Activated naive CD8-positive, alpha-beta T cell treated with anti-CD3 and anti-CD28 coated beads for 36 hours (primary cell): ENCODE measurements at regions not wholly inside any gene's neighbourhood (a gene's known extent, or its start where the extent isn't known, plus 50 kb on each side); places are given as distances from the start of the nearest gene placed in this dataset.

Experiments used
- DNase-seq: peaks from one replicate; pipeline ENCODE4 v3.0.0; 2021
- H3K27ac Mint-ChIP-seq: one replicate; pipeline ENCODE4 v1.8.0; 2022; ENCODE audit warnings: mild to moderate bottlenecking, moderate library complexity, mixed read lengths
- H3K27me3 Mint-ChIP-seq: one replicate; pipeline ENCODE4 v1.8.0; 2022; ENCODE audit warnings: mild to moderate bottlenecking, mixed read lengths
- H3K36me3 Mint-ChIP-seq: one replicate; pipeline ENCODE4 v1.8.0; 2021; ENCODE audit warnings: mild to moderate bottlenecking, mixed read lengths
- H3K4me1 Mint-ChIP-seq: one replicate; pipeline ENCODE4 v1.8.0; 2021; ENCODE audit warnings: mixed read lengths
- H3K4me3 Mint-ChIP-seq: one replicate; pipeline ENCODE4 v1.8.0; 2022; ENCODE audit warnings: mild to moderate bottlenecking, moderate library complexity, mixed read lengths
- H3K9me3 Mint-ChIP-seq: one replicate; pipeline ENCODE4 v1.8.0; 2022; ENCODE audit warnings: mixed read lengths

GRCh38 chr2:122935506-122935905 is 1089.6 kb upstream of the CNTNAP5 start:
- Mint-ChIP-seq H3K27me3 (no peaks in the 10 kb centered on the region), H3K36me3 (no peaks in the 10 kb centered on the region), H3K27ac (no peak overlapping the region), H3K4me1 (no peaks in the 10 kb centered on the region), H3K9me3 (no peaks in the 10 kb centered on the region), H3K4me3 (no peak overlapping the region)
- DNase-seq = no peak

GRCh38 chr2:122939796-122940195 is 1085.3 kb upstream of the CNTNAP5 start:
- Mint-ChIP-seq H3K36me3 (no peaks in the 10 kb centered on the region), H3K9me3 (no peaks in the 10 kb centered on the region), H3K27ac (no peak overlapping the region)

GRCh38 chr2:122949523-122949922 is 1075.6 kb upstream of the CNTNAP5 start:
- no peaks in the 10 kb centered on the region for H3K4me1 Mint-ChIP-seq
- peaks cover 23% of the 10 kb centered on the region for H3K9me3 Mint-ChIP-seq
- H3K4me3 Mint-ChIP-seq = no peak overlapping the region
- H3K27ac Mint-ChIP-seq = no peak overlapping the region
- no peaks in the 10 kb centered on the region for H3K27me3 Mint-ChIP-seq
- no peak for DNase-seq
- no peaks in the 10 kb centered on the region for H3K36me3 Mint-ChIP-seq

More at GRCh38 chr2:122939796-122940195, 1085.3 kb upstream of the CNTNAP5 start:
- no peak for DNase-seq
- no peaks in the 10 kb centered on the region for H3K4me1 Mint-ChIP-seq
- no peaks in the 10 kb centered on the region for H3K27me3 Mint-ChIP-seq
- H3K4me3 Mint-ChIP-seq = no peak overlapping the region

DNA sequence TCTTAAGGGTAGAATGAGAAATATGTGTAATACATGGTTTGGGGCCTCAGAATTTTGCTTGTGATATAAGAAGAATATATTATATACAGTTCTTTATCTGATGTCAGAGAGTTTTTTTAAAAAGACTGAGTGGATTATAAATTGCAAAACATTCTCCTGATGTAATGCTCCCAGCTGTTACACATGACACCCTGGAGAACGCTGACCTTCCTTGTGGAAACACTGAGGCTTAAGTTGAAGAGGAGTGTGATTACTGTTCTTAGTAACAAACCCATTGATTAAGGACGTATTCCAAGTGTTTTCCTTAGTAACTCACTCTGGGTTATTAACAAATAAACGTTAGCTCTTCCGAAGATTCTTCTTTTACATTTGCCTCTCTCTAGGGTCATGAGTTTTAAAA is 1069.3 kb upstream of the CNTNAP5 start:
- no peak overlapping the region for H3K27ac Mint-ChIP-seq
- peaks cover 9% of the 10 kb centered on the region for H3K9me3 Mint-ChIP-seq
- H3K36me3 Mint-ChIP-seq = no peaks in the 10 kb centered on the region
- no peak overlapping the region for H3K4me3 Mint-ChIP-seq
- no peaks in the 10 kb centered on the region for H3K4me1 Mint-ChIP-seq
- H3K27me3 Mint-ChIP-seq = no peaks in the 10 kb centered on the region
- DNase-seq = no peak

- no peaks in the 10 kb centered on the region for H3K27me3 Mint-ChIP-seq
- DNase-seq = no peak
- H3K4me3 Mint-ChIP-seq = no peak overlapping the region
- no peaks in the 10 kb centered on the region for H3K4me1 Mint-ChIP-seq
- H3K27ac Mint-ChIP-seq = no peak overlapping the region
- peaks cover 3% of the 10 kb centered on the region for H3K9me3 Mint-ChIP-seq
- no peaks in the 10 kb centered on the region for H3K36me3 Mint-ChIP-seq
Observed at GRCh38 chr2:122960759-122961641, 1064.1 kb upstream of the CNTNAP5 start.

DNA sequence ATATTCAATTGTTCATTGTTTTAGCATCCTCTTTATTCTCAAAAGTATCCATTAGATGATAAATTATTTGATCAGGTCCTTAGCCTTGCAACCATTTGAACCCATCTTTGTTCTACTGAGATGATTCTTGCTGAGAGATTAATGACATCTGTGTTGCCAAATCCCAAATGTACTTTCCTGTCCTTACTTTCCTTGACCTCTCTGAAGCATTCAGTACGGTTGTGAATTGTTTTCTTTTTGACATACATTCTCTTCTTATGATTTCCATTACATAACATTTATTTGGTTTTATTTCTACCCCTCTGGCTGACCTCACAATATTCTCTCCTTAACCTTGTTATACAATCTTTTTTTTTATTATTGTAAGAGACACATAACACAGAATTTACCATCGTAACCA is 1058.6 kb upstream of the CNTNAP5 start:
- Mint-ChIP-seq H3K4me3 (no peak overlapping the region), H3K36me3 (no peaks in the 10 kb centered on the region), H3K9me3 (peaks cover 11% of the 10 kb centered on the region), H3K27me3 (no peaks in the 10 kb centered on the region), H3K27ac (no peak overlapping the region), H3K4me1 (no peaks in the 10 kb centered on the region)
- no peak for DNase-seq

- Mint-ChIP-seq H3K4me1 (no peaks in the 10 kb centered on the region), H3K27ac (no peak overlapping the region), H3K36me3 (no peaks in the 10 kb centered on the region), H3K9me3 (peaks cover 6% of the 10 kb centered on the region), H3K4me3 (no peak overlapping the region), H3K27me3 (no peaks in the 10 kb centered on the region)
- DNase-seq = no peak
Observed at GRCh38 chr2:122977580-122977979, 1047.5 kb upstream of the CNTNAP5 start.

DNA sequence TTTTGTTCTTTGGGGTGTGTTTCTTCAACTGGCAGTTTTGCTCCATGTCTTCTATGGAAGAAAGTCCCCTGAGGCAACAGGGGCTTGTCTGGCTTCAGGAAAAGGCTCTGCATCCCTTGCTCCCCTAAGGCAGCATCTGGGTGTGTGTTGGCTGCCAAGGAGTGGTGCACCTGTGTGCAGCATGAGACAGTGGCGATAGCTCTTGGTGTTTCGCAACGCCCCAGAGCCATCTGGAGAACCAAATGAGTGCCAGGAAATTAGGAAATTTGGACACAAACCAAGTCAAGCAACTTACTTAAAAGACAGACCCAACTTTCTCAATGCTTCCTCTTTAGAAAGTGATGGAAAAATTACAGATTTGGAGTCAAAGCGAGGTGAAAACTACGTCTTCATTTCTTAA is 1044.4 kb upstream of the CNTNAP5 start:
- Mint-ChIP-seq H3K27me3 (no peaks in the 10 kb centered on the region), H3K4me3 (no peak overlapping the region), H3K36me3 (no peaks in the 10 kb centered on the region), H3K27ac (no peak overlapping the region), H3K4me1 (no peaks in the 10 kb centered on the region), H3K9me3 (peaks cover 7% of the 10 kb centered on the region)
- DNase-seq = no peak

DNA sequence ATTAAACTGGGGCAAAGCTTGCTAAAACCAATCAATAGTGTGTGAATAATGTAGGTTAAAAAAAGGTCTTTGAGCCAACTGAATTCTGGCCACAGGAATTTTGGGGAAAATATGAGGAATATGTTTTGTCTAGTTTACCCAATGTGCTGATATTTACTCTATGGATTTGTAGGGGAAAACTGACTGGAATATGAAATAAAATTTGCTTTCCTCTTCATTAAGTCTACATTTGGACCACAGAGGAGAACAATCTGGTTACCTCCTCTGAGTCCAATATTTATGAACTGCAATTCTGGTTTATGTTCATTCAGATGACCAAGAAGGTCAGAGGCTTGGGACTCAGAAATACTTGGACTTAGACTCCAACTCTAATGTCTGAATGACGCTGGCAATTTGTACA is 1042.2 kb upstream of the CNTNAP5 start:
- H3K27ac Mint-ChIP-seq = no peak overlapping the region
- H3K9me3 Mint-ChIP-seq = peaks cover 5% of the 10 kb centered on the region

GRCh38 chr2:122988395-122989221 is 1036.5 kb upstream of the CNTNAP5 start:
- Mint-ChIP-seq H3K36me3 (no peaks in the 10 kb centered on the region), H3K4me3 (no peak overlapping the region), H3K27ac (no peak overlapping the region), H3K27me3 (no peaks in the 10 kb centered on the region), H3K4me1 (no peaks in the 10 kb centered on the region), H3K9me3 (peaks cover 10% of the 10 kb centered on the region)
- no peak for DNase-seq

More for the DNA sequence above, 1042.2 kb upstream of the CNTNAP5 start:
- H3K4me3 Mint-ChIP-seq = no peak overlapping the region
- no peaks in the 10 kb centered on the region for H3K27me3 Mint-ChIP-seq
- no peak for DNase-seq
- no peaks in the 10 kb centered on the region for H3K4me1 Mint-ChIP-seq
- H3K36me3 Mint-ChIP-seq = no peaks in the 10 kb centered on the region

GRCh38 chr2:122993592-122993991 is 1031.5 kb upstream of the CNTNAP5 start:
- no peaks in the 10 kb centered on the region for H3K27me3 Mint-ChIP-seq
- H3K27ac Mint-ChIP-seq = no peak overlapping the region
- H3K9me3 Mint-ChIP-seq = peaks cover 12% of the 10 kb centered on the region
- H3K4me3 Mint-ChIP-seq = no peak overlapping the region
- no peak for DNase-seq
- no peaks in the 10 kb centered on the region for H3K36me3 Mint-ChIP-seq
- H3K4me1 Mint-ChIP-seq = no peaks in the 10 kb centered on the region

- no peak overlapping the region for H3K4me3 Mint-ChIP-seq
- H3K4me1 Mint-ChIP-seq = no peaks in the 10 kb centered on the region
- H3K27me3 Mint-ChIP-seq = no peaks in the 10 kb centered on the region
- H3K36me3 Mint-ChIP-seq = no peaks in the 10 kb centered on the region
- H3K27ac Mint-ChIP-seq = no peak overlapping the region
- DNase-seq = no peak
- H3K9me3 Mint-ChIP-seq = peaks cover 12% of the 10 kb centered on the region
Observed at GRCh38 chr2:122999258-122999657, 1025.8 kb upstream of the CNTNAP5 start.

DNA sequence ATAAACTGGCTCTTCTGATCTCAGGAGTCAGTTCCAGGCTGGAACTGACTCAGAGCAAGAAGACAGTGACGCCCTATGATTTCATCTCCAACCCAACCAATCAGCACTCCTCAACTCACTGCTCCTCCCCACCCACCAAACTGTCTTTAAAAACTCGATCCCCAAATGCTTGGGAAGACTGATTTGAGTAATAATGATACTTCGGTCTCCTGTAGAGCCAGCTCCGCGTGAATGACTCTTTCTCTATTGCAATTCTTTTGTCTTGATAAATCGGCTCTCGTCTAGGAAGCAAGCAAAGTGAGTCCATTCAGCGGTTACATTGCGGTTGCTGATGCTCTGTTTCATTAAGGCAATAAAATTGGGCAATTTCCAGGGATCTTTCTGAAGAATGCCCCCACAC is 1025.3 kb upstream of the CNTNAP5 start:
- no peaks in the 10 kb centered on the region for H3K27me3 Mint-ChIP-seq
- no peak overlapping the region for H3K27ac Mint-ChIP-seq
- no peaks in the 10 kb centered on the region for H3K36me3 Mint-ChIP-seq
- DNase-seq = no peak
- H3K4me1 Mint-ChIP-seq = no peaks in the 10 kb centered on the region
- H3K9me3 Mint-ChIP-seq = peaks cover 12% of the 10 kb centered on the region
- H3K4me3 Mint-ChIP-seq = no peak overlapping the region

- no peak overlapping the region for H3K4me3 Mint-ChIP-seq
- DNase-seq = no peak
- no peaks in the 10 kb centered on the region for H3K4me1 Mint-ChIP-seq
- no peaks in the 10 kb centered on the region for H3K27me3 Mint-ChIP-seq
- H3K9me3 Mint-ChIP-seq = peaks cover 20% of the 10 kb centered on the region
- no peaks in the 10 kb centered on the region for H3K36me3 Mint-ChIP-seq
- no peak overlapping the region for H3K27ac Mint-ChIP-seq
Observed at GRCh38 chr2:123002660-123003248, 1022.3 kb upstream of the CNTNAP5 start.

- no peak for DNase-seq
- Mint-ChIP-seq H3K27me3 (no peaks in the 10 kb centered on the region), H3K4me3 (no peak overlapping the region), H3K36me3 (no peaks in the 10 kb centered on the region), H3K4me1 (no peaks in the 10 kb centered on the region), H3K9me3 (peaks cover 10% of the 10 kb centered on the region), H3K27ac (no peak overlapping the region)
Observed at GRCh38 chr2:123015186-123015585, 1009.9 kb upstream of the CNTNAP5 start.
